Upper lobe of left lung (tissue), 4 donors: ENCODE measurements at regions not wholly inside any gene's neighbourhood (a gene's known extent, or its start where the extent isn't known, plus 50 kb on each side); places are given as distances from the start of the nearest gene placed in this dataset.

Experiments
- CTCF ChIP-seq, 6 experiments: fragments of 450-650 bp in 4 of 6; fragments of 200-600 bp in 2 of 6; sonication (generic) in 2 of 6; IDR thresholded peaks; one replicate each; pipeline ENCODE4 v1.5.1; 2016 to 2019; ENCODE audit warnings: antibody characterized with exemption in 6 of 6
- EP300 ChIP-seq, 4 donors: sonication (generic); formaldehyde crosslinking; IDR thresholded peaks; one replicate each; pipeline ENCODE4 v1.5.1; 2017; ENCODE audit warnings: antibody characterized with exemption in 4 of 4, control low read depth in 2 of 4
- POLR2A ChIP-seq, 4 donors: fragments of 450-650 bp; IDR thresholded peaks; one replicate each; pipeline ENCODE4 v1.5.1; 2016 to 2017; ENCODE audit warnings: antibody characterized with exemption in 4 of 4, mild to moderate bottlenecking in 2 of 4
- POLR2AphosphoS5 ChIP-seq, 2 donors: sonication (generic); formaldehyde crosslinking; IDR thresholded peaks; one replicate each; pipeline ENCODE4 v1.5.1; 2017; ENCODE audit warnings: antibody characterized with exemption in 2 of 2

GRCh38 chr10:117790179-117790578, 247.6 kb downstream of the EMX2 start:
- no peak for TF ChIP-seq CTCF (IDR thresholded peaks at IDR 0.05)
- TF ChIP-seq POLR2A (IDR thresholded peaks at IDR 0.05): no peak
- TF ChIP-seq EP300 (IDR thresholded peaks at IDR 0.05): no peak
- TF ChIP-seq POLR2AphosphoS5 (IDR thresholded peaks at IDR 0.05): no peak
